ENCODE measurements at regions not wholly inside any gene's neighbourhood (a gene's known extent, or its start where the extent isn't known, plus 50 kb on each side); places are given as distances from the start of the nearest gene placed in this dataset.

- Histone ChIP-seq H3K36me3 (ENCODE audit: control insufficient read depth in 1 of 2, insufficient read depth in 2 of 2, low read length in 2 of 2) (no peaks in the 10 kb centered on the region), H3K4me1 (ENCODE audit: control insufficient read depth in 1 of 2, insufficient read depth in 2 of 2, low read length in 2 of 2) (peaks cover 2 to 4% of the 10 kb centered on the region in 2 experiments; a peak in 3 of 4 replicates), H3K27me3 (ENCODE audit: insufficient read depth, low read length) (no peaks in the 10 kb centered on the region), H3K9me3 (ENCODE audit: control insufficient read depth in 1 of 2, insufficient read depth in 1 of 2, low read depth in 1 of 2, low read length in 2 of 2) (no peaks in the 10 kb centered on the region), H3K27ac (ENCODE audit: low read depth, low read length) (no peak overlapping the region), H3K9ac (ENCODE audit: low read length) (no peak overlapping the region), H3K79me2 (ENCODE audit: insufficient read depth, low read length) (no peaks in the 10 kb centered on the region), H2AFZ (ENCODE audit: low read depth, low read length, poor library complexity, severe bottlenecking) (no peak overlapping the region), H3K4me3 (replicated peaks in 1 of 2; ENCODE audit: low read depth in 1 of 2, low read length in 2 of 2) (no peak overlapping the region), H4K20me1 (ENCODE audit: insufficient read depth) (no peaks in the 10 kb centered on the region), H3K9me2 (ENCODE audit: insufficient read depth) (no peaks in the 10 kb centered on the region), H3K4me2 (ENCODE audit: low read length) (no peak overlapping the region)
- no TSS peak for BruUV-seq (replicated peaks)
- DNase-seq (ENCODE audit: low read depth, low spot score) (no peak), ATAC-seq (no peak)
- ChIA-PET CTCF (no interaction called here), POLR2A (no interaction called here), RAD21 (ENCODE audit: low non-redundant PET in 1 of 2, low total read pairs in 2 of 2, uncharacterized antibody in 2 of 2, unreplicated experiment in 2 of 2) (no interaction called here)
- no peak for TF ChIP-seq FOSL1 (IDR thresholded peaks at IDR 0.05; ENCODE audit: low read depth)
- intact Hi-C loops (cut with micrococcal nuclease) = no loop called here
These were observed 55.3 kb upstream of the ZRANB1 start for GRCh38 chr10:124886610-124887009.

DNA sequence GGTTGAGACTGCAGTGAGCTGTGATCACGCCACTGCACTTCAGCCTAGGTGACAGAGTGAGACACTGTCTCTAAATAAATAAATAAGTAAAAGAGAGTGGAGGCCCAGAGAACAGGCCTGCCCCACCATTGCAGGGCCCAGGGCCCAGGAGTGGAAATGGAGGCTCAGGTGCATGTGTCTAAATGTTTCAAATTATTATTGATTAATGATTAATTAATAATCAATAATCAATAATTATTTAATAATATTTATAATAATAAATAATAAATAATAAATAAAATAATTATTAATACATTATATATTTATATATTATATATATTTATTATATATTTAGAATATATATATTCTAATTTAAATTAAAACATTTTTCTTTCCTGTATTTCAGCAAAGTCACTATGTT, 53.7 kb upstream of the ZRANB1 start:
- Histone ChIP-seq H3K27me3 (ENCODE audit: insufficient read depth, low read length) (no peaks in the 10 kb centered on the region), H3K9me2 (ENCODE audit: insufficient read depth) (no peaks in the 10 kb centered on the region), H3K27ac (ENCODE audit: low read depth, low read length) (no peak overlapping the region), H2AFZ (ENCODE audit: low read depth, low read length, poor library complexity, severe bottlenecking) (no peak overlapping the region), H3K36me3 (ENCODE audit: control insufficient read depth in 1 of 2, insufficient read depth in 2 of 2, low read length in 2 of 2) (no peaks in the 10 kb centered on the region), H3K79me2 (ENCODE audit: insufficient read depth, low read length) (no peaks in the 10 kb centered on the region), H3K4me3 (replicated peaks in 1 of 2; ENCODE audit: low read depth in 1 of 2, low read length in 2 of 2) (no peak overlapping the region), H3K9me3 (ENCODE audit: control insufficient read depth in 1 of 2, insufficient read depth in 1 of 2, low read depth in 1 of 2, low read length in 2 of 2) (no peaks in the 10 kb centered on the region), H4K20me1 (ENCODE audit: insufficient read depth) (no peaks in the 10 kb centered on the region), H3K4me1 (ENCODE audit: control insufficient read depth in 1 of 2, insufficient read depth in 2 of 2, low read length in 2 of 2) (peaks cover 2 to 4% of the 10 kb centered on the region in 2 experiments; a peak in 3 of 4 replicates), H3K9ac (ENCODE audit: low read length) (no peak overlapping the region), H3K4me2 (ENCODE audit: low read length) (peak overlapping the region; percentile 36; the same call in 1 of the 2 replicates)
- BruUV-seq (replicated peaks) = no TSS peak
- ATAC-seq (no peak), DNase-seq (ENCODE audit: low read depth, low spot score) (no peak)
- RAD21 ChIA-PET (ENCODE audit: low non-redundant PET in 1 of 2, low total read pairs in 2 of 2, uncharacterized antibody in 2 of 2, unreplicated experiment in 2 of 2) = no interaction called here
- CTCF ChIA-PET = no interaction called here
- POLR2A ChIA-PET = no interaction called here
- TF ChIP-seq POLR2A (IDR thresholded peaks at IDR 0.05; ENCODE audit: borderline replicate concordance, extremely low read depth, insufficient read depth, insufficient read length) = no peak
- no peak for TF ChIP-seq ZFX (IDR thresholded peaks at IDR 0.05)
- no peak for TF ChIP-seq SRF (IDR thresholded peaks at IDR 0.05; ENCODE audit: low read depth)
- no peak for TF ChIP-seq CBX3 (IDR thresholded peaks at IDR 0.05; ENCODE audit: low read depth)
- TF ChIP-seq, protein P1, sequence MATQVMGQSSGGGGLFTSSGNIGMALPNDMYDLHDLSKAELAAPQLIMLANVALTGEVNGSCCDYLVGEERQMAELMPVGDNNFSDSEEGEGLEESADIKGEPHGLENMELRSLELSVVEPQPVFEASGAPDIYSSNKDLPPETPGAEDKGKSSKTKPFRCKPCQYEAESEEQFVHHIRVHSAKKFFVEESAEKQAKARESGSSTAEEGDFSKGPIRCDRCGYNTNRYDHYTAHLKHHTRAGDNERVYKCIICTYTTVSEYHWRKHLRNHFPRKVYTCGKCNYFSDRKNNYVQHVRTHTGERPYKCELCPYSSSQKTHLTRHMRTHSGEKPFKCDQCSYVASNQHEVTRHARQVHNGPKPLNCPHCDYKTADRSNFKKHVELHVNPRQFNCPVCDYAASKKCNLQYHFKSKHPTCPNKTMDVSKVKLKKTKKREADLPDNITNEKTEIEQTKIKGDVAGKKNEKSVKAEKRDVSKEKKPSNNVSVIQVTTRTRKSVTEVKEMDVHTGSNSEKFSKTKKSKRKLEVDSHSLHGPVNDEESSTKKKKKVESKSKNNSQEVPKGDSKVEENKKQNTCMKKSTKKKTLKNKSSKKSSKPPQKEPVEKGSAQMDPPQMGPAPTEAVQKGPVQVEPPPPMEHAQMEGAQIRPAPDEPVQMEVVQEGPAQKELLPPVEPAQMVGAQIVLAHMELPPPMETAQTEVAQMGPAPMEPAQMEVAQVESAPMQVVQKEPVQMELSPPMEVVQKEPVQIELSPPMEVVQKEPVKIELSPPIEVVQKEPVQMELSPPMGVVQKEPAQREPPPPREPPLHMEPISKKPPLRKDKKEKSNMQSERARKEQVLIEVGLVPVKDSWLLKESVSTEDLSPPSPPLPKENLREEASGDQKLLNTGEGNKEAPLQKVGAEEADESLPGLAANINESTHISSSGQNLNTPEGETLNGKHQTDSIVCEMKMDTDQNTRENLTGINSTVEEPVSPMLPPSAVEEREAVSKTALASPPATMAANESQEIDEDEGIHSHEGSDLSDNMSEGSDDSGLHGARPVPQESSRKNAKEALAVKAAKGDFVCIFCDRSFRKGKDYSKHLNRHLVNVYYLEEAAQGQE (IDR thresholded peaks at IDR 0.05; ENCODE audit: low read depth) = no peak
- TF ChIP-seq RAD21 (IDR thresholded peaks at IDR 0.05; ENCODE audit: low read depth) = no peak
- no peak for TF ChIP-seq EGR1 (IDR thresholded peaks at IDR 0.05; ENCODE audit: low read depth)
- intact Hi-C loops (cut with micrococcal nuclease) = no loop called here
